Liver (tissue), 8 donors: ENCODE measurements at regions not wholly inside any gene's neighbourhood (a gene's known extent, or its start where the extent isn't known, plus 50 kb on each side); places are given as distances from the start of the nearest gene placed in this dataset.

Experiments used
- DNase-seq: peaks from one replicate; pipeline ENCODE4 v3.0.0-alpha.2; 2017; ENCODE audit warnings: low spot score
- H3K27ac ChIP-seq, 2 donors: one replicate each; pipeline ENCODE4 v1.7.0; 2013; ENCODE audit warnings: inconsistent platforms in 2 of 2, low read length in 2 of 2, control low read depth in 1 of 2, low read depth in 1 of 2, mild to moderate bottlenecking in 1 of 2
- H3K27me3 ChIP-seq, 4 donors: one replicate each; pipeline versions ENCODE4 v1.6.1 to v1.7.0; 2013; ENCODE audit warnings: low read length in 3 of 4, inconsistent platforms in 1 of 4, mild to moderate bottlenecking in 1 of 4, moderate library complexity in 1 of 4; ENCODE audit not compliant: control insufficient read depth in 4 of 4, insufficient read depth in 4 of 4
- H3K36me3 ChIP-seq, 4 donors: one replicate each; pipeline versions ENCODE4 v1.6.1 to v1.7.0; 2013; ENCODE audit warnings: low read length in 3 of 4, mild to moderate bottlenecking in 3 of 4, low read depth in 1 of 4, moderate library complexity in 1 of 4; ENCODE audit not compliant: control insufficient read depth in 4 of 4, insufficient read depth in 3 of 4
- H3K4me1 ChIP-seq, 4 donors: one replicate each; pipeline versions ENCODE4 v1.6.1 to v1.7.0; 2013; ENCODE audit warnings: low read length in 3 of 4, mild to moderate bottlenecking in 3 of 4, moderate library complexity in 1 of 4; ENCODE audit not compliant: control insufficient read depth in 4 of 4, insufficient read depth in 4 of 4
- H3K4me3 ChIP-seq, 3 donors: one replicate each; pipeline versions ENCODE4 v1.6.1 to v1.7.0; 2013; ENCODE audit warnings: low read length in 3 of 3, control low read depth in 1 of 3, low read depth in 1 of 3, mild to moderate bottlenecking in 1 of 3
- H3K9ac ChIP-seq, 2 donors: one replicate each; pipeline ENCODE4 v1.7.0; 2013; ENCODE audit warnings: low read length in 2 of 2, mild to moderate bottlenecking in 2 of 2, moderate library complexity in 2 of 2, control low read depth in 1 of 2, low read depth in 1 of 2
- H3K9me3 ChIP-seq, 4 donors: one replicate each; pipeline versions ENCODE4 v1.6.1 to v1.7.0; 2013; ENCODE audit warnings: low read length in 3 of 4; ENCODE audit not compliant: control insufficient read depth in 4 of 4
- CTCF ChIP-seq: fragments of 150-350 bp; IDR thresholded peaks from 2 replicates; pipeline ENCODE4 v1.5.1; 2017; ENCODE audit warnings: improper control_type of control experiment, low read depth, low read length; ENCODE audit not compliant: missing input control
- EGR1 ChIP-seq, 2 donors: IDR thresholded peaks; 2 replicates each; pipeline ENCODE4 v1.6.1; 2016 to 2018; ENCODE audit warnings: antibody characterized with exemption in 2 of 2, low read depth in 2 of 2
- FOXA2 ChIP-seq: IDR thresholded peaks from 2 replicates; pipeline ENCODE4 v1.6.1; 2016; ENCODE audit warnings: antibody characterized with exemption
- GABPA ChIP-seq, 2 donors: IDR thresholded peaks in 1 of 2; conservative IDR thresholded peaks in 1 of 2; 2 replicates each; pipeline ENCODE4 v1.6.1; 2016; ENCODE audit warnings: antibody characterized with exemption in 2 of 2, mild to moderate bottlenecking in 1 of 2, moderate library complexity in 1 of 2
- HNF4A ChIP-seq, 2 donors: conservative IDR thresholded peaks; 2 replicates each; pipeline ENCODE4 v1.6.1; 2016; ENCODE audit warnings: antibody characterized with exemption in 2 of 2, mild to moderate bottlenecking in 2 of 2
- HNF4G ChIP-seq: IDR thresholded peaks from 2 replicates; pipeline ENCODE4 v1.6.1; 2016; ENCODE audit warnings: antibody characterized with exemption
- JUND ChIP-seq, 2 donors: IDR thresholded peaks; 2 replicates each; pipeline ENCODE4 v1.6.1; 2016; ENCODE audit warnings: antibody characterized with exemption in 2 of 2
- NR2F2 ChIP-seq: IDR thresholded peaks from 2 replicates; pipeline ENCODE4 v1.6.1; 2016; ENCODE audit warnings: antibody characterized with exemption
- REST ChIP-seq: IDR thresholded peaks from 2 replicates; pipeline ENCODE4 v1.6.1; 2016; ENCODE audit warnings: antibody characterized with exemption, mild to moderate bottlenecking
- RXRA ChIP-seq, 2 donors: IDR thresholded peaks; 2 replicates each; pipeline ENCODE4 v1.6.1; 2017 to 2018; ENCODE audit warnings: antibody characterized with exemption in 2 of 2, mild to moderate bottlenecking in 1 of 2
- SP1 ChIP-seq: IDR thresholded peaks from 2 replicates; pipeline ENCODE4 v1.6.1; 2018; ENCODE audit warnings: antibody characterized with exemption, mild to moderate bottlenecking
- YY1 ChIP-seq: IDR thresholded peaks from 2 replicates; pipeline ENCODE4 v1.6.1; 2016; ENCODE audit warnings: antibody characterized with exemption, mild to moderate bottlenecking
- WGBS: extraction: QIAGEN DNeasy Blood & Tissue Kit; methylation state at CpG from one replicate; pipeline ENCODE4 v1.1.7; 2013; 5-methylcytosine and 5-hydroxymethylcytosine counted together
- donor health status: healthy.
- donor health status: healthy.
- donor health status: healthy.
- donor health status: healthy.
- donor health status: healthy.

GRCh38 chr1:103337779-103338178 is 187.7 kb upstream of the RNPC3 start:
- H3K4me1 ChIP-seq, result no peaks in the 10 kb centered on the region
- no peak for TF ChIP-seq REST
- no peak for TF ChIP-seq YY1
- no peak for TF ChIP-seq CTCF
- no peak for TF ChIP-seq NR2F2
- no peak for TF ChIP-seq RXRA (IDR thresholded peaks at IDR 0.05)
- TF ChIP-seq FOXA2, result no peak
- no peak for TF ChIP-seq HNF4G
- no peak for TF ChIP-seq JUND (IDR thresholded peaks at IDR 0.05)
- no peak overlapping the region for H3K9ac ChIP-seq
- WGBS, result 74% methylated on average over 4 of the region's 4 CpGs
- H3K9me3 ChIP-seq, result no peaks in the 10 kb centered on the region
- no peaks in the 10 kb centered on the region for H3K36me3 ChIP-seq
- H3K27me3 ChIP-seq, result no peaks in the 10 kb centered on the region
- H3K4me3 ChIP-seq, result no peak overlapping the region
- DNase-seq, result no peak
- no peak overlapping the region for H3K27ac ChIP-seq

GRCh38 chr1:103336408-103336807 is 189.1 kb upstream of the RNPC3 start:
- Histone ChIP-seq H3K27me3 (no peaks in the 10 kb centered on the region), H3K27ac (no peak overlapping the region), H3K9ac (no peak overlapping the region), H3K4me1 (no peaks in the 10 kb centered on the region), H3K9me3 (no peaks in the 10 kb centered on the region), H3K4me3 (no peak overlapping the region), H3K36me3 (no peaks in the 10 kb centered on the region)
- DNase-seq, result no peak
- WGBS, result 69% methylated on average over 1 of the region's 1 CpG
- TF ChIP-seq NR2F2 (no peak), REST (no peak), JUND (IDR thresholded peaks at IDR 0.05) (no peak)

- H3K9me3 ChIP-seq, result no peaks in the 10 kb centered on the region
- no peaks in the 10 kb centered on the region for H3K27me3 ChIP-seq
- no peak overlapping the region for H3K4me3 ChIP-seq
- no peaks in the 10 kb centered on the region for H3K4me1 ChIP-seq
- no peaks in the 10 kb centered on the region for H3K36me3 ChIP-seq
- H3K27ac ChIP-seq, result no peak overlapping the region
- H3K9ac ChIP-seq, result no peak overlapping the region
- 66% methylated on average over 5 of the region's 5 CpGs for WGBS
- DNase-seq, result no peak
- TF ChIP-seq SP1 (no peak), HNF4G (no peak), EGR1 (IDR thresholded peaks at IDR 0.05; ENCODE audit: low read depth in 2 of 2) (no peak), REST (no peak), NR2F2 (no peak), JUND (IDR thresholded peaks at IDR 0.05) (no peak), HNF4A (conservative IDR thresholded peaks at IDR 0.05) (no peak), FOXA2 (no peak), GABPA (IDR thresholded peaks at IDR 0.05 in 1 of 2, conservative IDR thresholded peaks at IDR 0.05 in 1 of 2) (no peak)
Observed at GRCh38 chr1:103333141-103333540, 192.4 kb upstream of the RNPC3 start.
